ENCODE measurements at regions not wholly inside any gene's neighbourhood (a gene's known extent, or its start where the extent isn't known, plus 50 kb on each side); places are given as distances from the start of the nearest gene placed in this dataset.

- TF ChIP-seq TCF12 (IDR thresholded peaks at IDR 0.05; ENCODE audit: low read depth, low read length), result no peak
- TF ChIP-seq ZNF384 (IDR thresholded peaks at IDR 0.05; ENCODE audit: borderline replicate concordance, low read depth, low read length), result no peak
- TF ChIP-seq, protein P1, sequence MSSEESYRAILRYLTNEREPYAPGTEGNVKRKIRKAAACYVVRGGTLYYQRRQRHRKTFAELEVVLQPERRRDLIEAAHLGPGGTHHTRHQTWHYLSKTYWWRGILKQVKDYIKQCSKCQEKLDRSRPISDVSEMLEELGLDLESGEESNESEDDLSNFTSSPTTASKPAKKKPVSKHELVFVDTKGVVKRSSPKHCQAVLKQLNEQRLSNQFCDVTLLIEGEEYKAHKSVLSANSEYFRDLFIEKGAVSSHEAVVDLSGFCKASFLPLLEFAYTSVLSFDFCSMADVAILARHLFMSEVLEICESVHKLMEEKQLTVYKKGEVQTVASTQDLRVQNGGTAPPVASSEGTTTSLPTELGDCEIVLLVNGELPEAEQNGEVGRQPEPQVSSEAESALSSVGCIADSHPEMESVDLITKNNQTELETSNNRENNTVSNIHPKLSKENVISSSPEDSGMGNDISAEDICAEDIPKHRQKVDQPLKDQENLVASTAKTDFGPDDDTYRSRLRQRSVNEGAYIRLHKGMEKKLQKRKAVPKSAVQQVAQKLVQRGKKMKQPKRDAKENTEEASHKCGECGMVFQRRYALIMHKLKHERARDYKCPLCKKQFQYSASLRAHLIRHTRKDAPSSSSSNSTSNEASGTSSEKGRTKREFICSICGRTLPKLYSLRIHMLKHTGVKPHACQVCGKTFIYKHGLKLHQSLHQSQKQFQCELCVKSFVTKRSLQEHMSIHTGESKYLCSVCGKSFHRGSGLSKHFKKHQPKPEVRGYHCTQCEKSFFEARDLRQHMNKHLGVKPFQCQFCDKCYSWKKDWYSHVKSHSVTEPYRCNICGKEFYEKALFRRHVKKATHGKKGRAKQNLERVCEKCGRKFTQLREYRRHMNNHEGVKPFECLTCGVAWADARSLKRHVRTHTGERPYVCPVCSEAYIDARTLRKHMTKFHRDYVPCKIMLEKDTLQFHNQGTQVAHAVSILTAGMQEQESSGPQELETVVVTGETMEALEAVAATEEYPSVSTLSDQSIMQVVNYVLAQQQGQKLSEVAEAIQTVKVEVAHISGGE (CRISPR knock-in tag; IDR thresholded peaks at IDR 0.05), result no peak
- no peak for TF ChIP-seq HDAC6 (IDR thresholded peaks at IDR 0.05; ENCODE audit: unreplicated experiment)
- TF ChIP-seq CHD4 (IDR thresholded peaks at IDR 0.05), result no peak
- no peak for TF ChIP-seq POLR2A (IDR thresholded peaks at IDR 0.05; ENCODE audit: low read depth, low read length)
Measured at GRCh38 chr15:85297537-85297936, 82.9 kb upstream of the AKAP13 start.

Measured in GM12878 (cell line).